Suprapubic skin (tissue), 4 donors: ENCODE measurements at regions not wholly inside any gene's neighbourhood (a gene's known extent, or its start where the extent isn't known, plus 50 kb on each side); places are given as distances from the start of the nearest gene placed in this dataset.

ENCODE experiments used
- EP300 ChIP-seq: sonication (generic); formaldehyde crosslinking; IDR thresholded peaks from one replicate; pipeline ENCODE4 v1.6.1; 2017; ENCODE audit warnings: antibody characterized with exemption
- POLR2A ChIP-seq, 2 donors: fragments of 450-650 bp; IDR thresholded peaks; one replicate each; pipeline ENCODE4 v1.6.1; 2017; ENCODE audit warnings: antibody characterized with exemption in 2 of 2, mild to moderate bottlenecking in 2 of 2, moderate library complexity in 2 of 2
- POLR2AphosphoS5 ChIP-seq, 3 donors: sonication (generic); formaldehyde crosslinking; IDR thresholded peaks; one replicate each; pipeline ENCODE4 v1.6.1; 2017; ENCODE audit warnings: antibody characterized with exemption in 3 of 3
- TF ChIP-seq, protein P1 (sequence below), 2 donors: fragments of 200-600 bp in 1 of 2; fragments of 450-650 bp in 1 of 2; sonication (generic) in 1 of 2; IDR thresholded peaks; one replicate each; pipeline ENCODE4 v1.5.1; 2016 to 2019; ENCODE audit warnings: antibody characterized with exemption in 2 of 2, mild to moderate bottlenecking in 1 of 2, moderate library complexity in 1 of 2

GRCh38 chr12:130011611-130012385 lies 108.0 kb upstream of the TMEM132D start:
- TF ChIP-seq, protein P1, sequence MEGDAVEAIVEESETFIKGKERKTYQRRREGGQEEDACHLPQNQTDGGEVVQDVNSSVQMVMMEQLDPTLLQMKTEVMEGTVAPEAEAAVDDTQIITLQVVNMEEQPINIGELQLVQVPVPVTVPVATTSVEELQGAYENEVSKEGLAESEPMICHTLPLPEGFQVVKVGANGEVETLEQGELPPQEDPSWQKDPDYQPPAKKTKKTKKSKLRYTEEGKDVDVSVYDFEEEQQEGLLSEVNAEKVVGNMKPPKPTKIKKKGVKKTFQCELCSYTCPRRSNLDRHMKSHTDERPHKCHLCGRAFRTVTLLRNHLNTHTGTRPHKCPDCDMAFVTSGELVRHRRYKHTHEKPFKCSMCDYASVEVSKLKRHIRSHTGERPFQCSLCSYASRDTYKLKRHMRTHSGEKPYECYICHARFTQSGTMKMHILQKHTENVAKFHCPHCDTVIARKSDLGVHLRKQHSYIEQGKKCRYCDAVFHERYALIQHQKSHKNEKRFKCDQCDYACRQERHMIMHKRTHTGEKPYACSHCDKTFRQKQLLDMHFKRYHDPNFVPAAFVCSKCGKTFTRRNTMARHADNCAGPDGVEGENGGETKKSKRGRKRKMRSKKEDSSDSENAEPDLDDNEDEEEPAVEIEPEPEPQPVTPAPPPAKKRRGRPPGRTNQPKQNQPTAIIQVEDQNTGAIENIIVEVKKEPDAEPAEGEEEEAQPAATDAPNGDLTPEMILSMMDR (IDR thresholded peaks at IDR 0.05), result no peak
- TF ChIP-seq POLR2A (IDR thresholded peaks at IDR 0.05) (no peak), EP300 (no peak), POLR2AphosphoS5 (IDR thresholded peaks at IDR 0.05) (no peak)
